Tibial artery (tissue), 4 donors: ENCODE measurements at regions not wholly inside any gene's neighbourhood (a gene's known extent, or its start where the extent isn't known, plus 50 kb on each side); places are given as distances from the start of the nearest gene placed in this dataset.

ENCODE experiments used
- DNase-seq, 2 donors: peaks; one replicate each; pipeline ENCODE4 v3.0.0-alpha.2; 2019
- H3K27ac ChIP-seq, 2 donors: fragments of 200-600 bp; sonication (generic) in 1 of 2; 1 replicate in 1 of 2; 2 replicates in 1 of 2; pipeline ENCODE4 v1.5.1; 2018 to 2019; ENCODE audit warnings: mild to moderate bottlenecking in 1 of 2
- H3K27me3 ChIP-seq, 2 donors: fragments of 200-600 bp; sonication (generic) in 1 of 2; one replicate each; pipeline versions ENCODE4 v1.5.1 to v1.6.0; 2016 to 2019
- H3K36me3 ChIP-seq, 3 donors: fragments of 200-600 bp; sonication (generic) in 2 of 3; one replicate each; pipeline ENCODE4 v1.5.1; 2016 to 2019; ENCODE audit warnings: mild to moderate bottlenecking in 2 of 3
- H3K4me1 ChIP-seq, 4 donors: fragments of 200-600 bp; sonication (generic) in 2 of 4; 1 replicate in 3 of 4; 2 replicates in 1 of 4; pipeline ENCODE4 v1.5.1; 2016 to 2019
- H3K4me3 ChIP-seq, 2 donors: fragments of 200-600 bp; sonication (generic) in 1 of 2; 1 replicate in 1 of 2; 2 replicates in 1 of 2; pipeline ENCODE4 v1.5.1; 2018 to 2019; ENCODE audit warnings: mild to moderate bottlenecking in 2 of 2
- H3K9me3 ChIP-seq, 3 donors: fragments of 200-600 bp; sonication (generic) in 1 of 3; one replicate each; pipeline ENCODE4 v1.5.1; 2016 to 2019
- CTCF ChIP-seq, 2 experiments: fragments of 200-600 bp in 1 of 2; fragments of 450-650 bp in 1 of 2; IDR thresholded peaks; one replicate each; pipeline ENCODE4 v1.5.1; 2017 to 2019; ENCODE audit warnings: antibody characterized with exemption in 2 of 2, mild to moderate bottlenecking in 1 of 2, moderate library complexity in 1 of 2
- intact Hi-C: fragments of 100-400 bp; cut with DNase I; formaldehyde crosslinking; loops from one replicate; pipeline ENCODE4 v1.15.0; 2023; ENCODE audit warnings: low total_unique reads

DNA sequence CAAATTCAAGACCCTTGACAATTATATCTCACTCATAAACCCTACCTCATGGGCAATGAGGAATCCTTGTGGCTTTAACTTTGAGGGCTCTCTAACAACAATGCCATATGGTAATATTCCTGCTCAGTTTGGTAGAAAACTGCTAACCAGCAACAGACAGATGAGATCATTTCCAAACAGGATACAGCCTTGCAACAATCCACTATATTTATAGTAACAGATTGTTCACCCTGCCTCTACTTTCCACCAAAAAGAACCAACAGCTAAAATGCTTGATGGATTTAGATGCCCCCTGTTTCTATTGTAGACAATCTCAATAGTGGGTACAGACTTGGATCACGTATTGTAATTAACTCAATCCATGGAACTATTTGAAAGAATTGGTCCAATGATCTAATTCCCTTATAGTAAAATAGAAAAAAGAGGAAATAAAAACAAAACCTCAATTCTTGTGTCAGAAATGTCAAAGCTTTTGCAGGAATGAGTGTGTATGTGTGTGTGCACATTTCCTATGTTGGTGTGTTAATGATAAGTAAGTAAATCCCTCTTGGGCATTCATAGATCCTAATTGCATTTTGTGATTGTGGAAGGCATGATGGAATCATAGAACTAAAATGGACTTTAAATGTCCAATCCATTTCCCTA is 100.0 kb upstream of the EDEM3 start:
- Histone ChIP-seq H3K27me3 (no peaks in the 10 kb centered on the region), H3K36me3 (peaks cover 0 to 10% (median 0%) of the 10 kb centered on the region in 3 donors), H3K9me3 (no peaks in the 10 kb centered on the region), H3K27ac (no peak overlapping the region), H3K4me3 (no peak overlapping the region), H3K4me1 (peaks cover 0 to 36% (median 6%) of the 10 kb centered on the region in 4 donors)
- intact Hi-C loops: no loop called here
- TF ChIP-seq CTCF (IDR thresholded peaks at IDR 0.05): no peak
- DNase-seq: no peak

DNA sequence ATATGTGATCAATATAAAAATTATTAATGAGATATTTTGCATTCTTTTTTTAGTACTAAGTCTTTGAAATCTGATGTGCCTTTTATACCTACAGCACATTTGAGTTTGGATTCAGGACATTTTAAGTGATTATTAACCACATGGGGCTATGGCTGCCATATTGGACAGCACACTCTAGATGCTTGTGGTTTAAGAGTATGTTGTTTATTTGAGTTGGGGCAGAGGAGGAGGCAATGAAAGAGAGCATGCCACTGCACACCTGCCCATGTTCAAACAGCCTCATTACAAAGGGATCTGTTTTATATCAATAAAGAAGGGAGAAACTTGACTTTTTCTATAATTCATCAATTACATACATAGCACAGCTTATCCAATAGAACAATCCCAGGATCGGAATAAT is 99.4 kb upstream of the EDEM3 start:
- DNase-seq: no peak
- Histone ChIP-seq H3K4me1 (peaks cover 0 to 30% (median 6%) of the 10 kb centered on the region in 4 donors), H3K36me3 (peaks cover 0 to 10% (median 0%) of the 10 kb centered on the region in 3 donors), H3K27me3 (no peaks in the 10 kb centered on the region), H3K9me3 (no peaks in the 10 kb centered on the region), H3K4me3 (no peak overlapping the region), H3K27ac (no peak overlapping the region)
- no peak for TF ChIP-seq CTCF (IDR thresholded peaks at IDR 0.05)
- intact Hi-C loops: no loop called here

DNA sequence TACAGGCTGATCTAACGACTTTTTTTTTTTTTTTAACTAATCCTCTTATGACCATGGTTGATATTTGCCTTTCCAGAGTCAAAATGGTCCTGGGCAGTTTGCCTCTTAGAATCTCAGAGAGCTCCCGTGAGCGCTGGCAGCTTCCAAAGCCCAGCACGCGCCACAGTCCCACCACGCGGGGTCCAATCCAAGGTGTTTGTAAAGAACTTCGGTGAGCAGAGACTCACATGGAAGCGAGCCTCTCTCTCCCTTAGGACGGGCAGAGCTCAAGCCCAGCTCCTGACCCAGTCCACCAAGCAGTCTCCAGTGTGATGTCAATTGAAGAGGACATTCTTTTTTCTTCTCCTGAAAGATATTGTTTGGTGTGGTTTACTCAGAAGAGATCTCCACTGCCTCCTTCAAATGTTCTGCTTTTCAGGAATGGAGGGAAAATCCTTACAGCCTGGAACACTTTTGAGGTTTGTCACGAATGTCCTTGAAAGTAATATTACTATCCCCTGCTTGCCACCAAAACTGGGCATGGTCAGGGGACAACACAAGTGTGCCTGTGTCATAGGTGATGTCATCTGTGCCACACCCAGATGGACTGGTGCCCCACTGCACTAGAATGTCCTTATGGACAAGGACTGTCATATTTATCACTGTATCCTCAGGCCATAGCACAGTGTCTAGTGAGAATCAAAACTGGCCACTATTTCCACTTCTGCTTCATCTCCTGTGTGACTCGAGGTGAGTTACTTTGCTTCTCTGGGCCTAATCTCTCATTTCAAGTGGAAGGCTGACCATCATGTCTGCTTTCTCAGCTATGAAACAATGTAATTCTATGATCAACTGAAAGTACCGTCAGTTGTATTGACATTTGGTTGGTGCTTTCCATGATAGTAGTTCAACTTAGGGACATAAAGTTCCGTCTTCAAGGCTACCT is 97.4 kb upstream of the EDEM3 start:
- no peak for TF ChIP-seq CTCF (IDR thresholded peaks at IDR 0.05)
- no peak for DNase-seq
- H3K4me3 ChIP-seq: no peak overlapping the region
- no peaks in the 10 kb centered on the region for H3K27me3 ChIP-seq
- H3K27ac ChIP-seq: no peak overlapping the region
- no peaks in the 10 kb centered on the region for H3K9me3 ChIP-seq
- peaks cover 0 to 25% (median 6%) of the 10 kb centered on the region in 4 donors for H3K4me1 ChIP-seq
- H3K36me3 ChIP-seq: peaks cover 0 to 10% (median 0%) of the 10 kb centered on the region in 3 donors
- intact Hi-C loops: no loop called here

GRCh38 chr1:184843732-184844495 is 89.3 kb upstream of the EDEM3 start:
- Histone ChIP-seq H3K36me3 (no peaks in the 10 kb centered on the region), H3K27ac (no peak overlapping the region), H3K27me3 (no peaks in the 10 kb centered on the region), H3K4me3 (no peak overlapping the region), H3K9me3 (no peaks in the 10 kb centered on the region), H3K4me1 (peaks cover 0 to 6% (median 4%) of the 10 kb centered on the region in 4 donors)
- TF ChIP-seq CTCF (IDR thresholded peaks at IDR 0.05): no peak
- intact Hi-C loops: no loop called here
- no peak for DNase-seq

- Histone ChIP-seq H3K27me3 (no peaks in the 10 kb centered on the region), H3K4me1 (peaks cover 0 to 39% (median 29%) of the 10 kb centered on the region in 4 donors), H3K36me3 (no peaks in the 10 kb centered on the region), H3K27ac (no peak overlapping the region), H3K4me3 (no peak overlapping the region), H3K9me3 (no peaks in the 10 kb centered on the region)
- no peak for TF ChIP-seq CTCF (IDR thresholded peaks at IDR 0.05)
- intact Hi-C loops: no loop called here
- no peak for DNase-seq
These were observed 85.9 kb upstream of the EDEM3 start for GRCh38 chr1:184840596-184840995.
